SIG-M5 treated with dmso at 0.1 percent for 504 hours (cell line): ENCODE measurements at regions not wholly inside any gene's neighbourhood (a gene's known extent, or its start where the extent isn't known, plus 50 kb on each side); places are given as distances from the start of the nearest gene placed in this dataset.
"Not testable (repeated sequence)": the region's sequence is repeated elsewhere in the genome, so short reads cannot be mapped to it uniquely, and the experiment has no call there.

Experiments used
- DNase-seq: peaks from one replicate; lab custom pipeline; 2025; ENCODE audit not compliant: unreplicated experiment; lab: John Stamatoyannopoulos, UW

- no peak for DNase-seq
Measured at GRCh38 chr19:27716922-27717321, 1496.0 kb downstream of the UQCRFS1 start.

- DNase-seq, result no peak
Measured at GRCh38 chr19:27714857-27715256, 1498.1 kb downstream of the UQCRFS1 start.

- no peak for DNase-seq
Measured at GRCh38 chr19:27709496-27709895, 1503.5 kb downstream of the UQCRFS1 start.

- not testable (repeated sequence) for DNase-seq
Measured at GRCh38 chr19:27708986-27709385, 1504.0 kb downstream of the UQCRFS1 start.

- not testable (repeated sequence) for DNase-seq
Measured at GRCh38 chr19:27707026-27707425, 1505.9 kb downstream of the UQCRFS1 start.

- DNase-seq, result no peak
Measured at GRCh38 chr19:27705896-27706295, 1507.1 kb downstream of the UQCRFS1 start.

GRCh38 chr19:27694361-27695055 is 1518.4 kb downstream of the UQCRFS1 start:
- no peak for DNase-seq

- no peak for DNase-seq
Measured at GRCh38 chr19:27691991-27692390, 1521.0 kb downstream of the UQCRFS1 start.

GRCh38 chr19:27689734-27690241 is 1523.2 kb downstream of the UQCRFS1 start:
- no peak for DNase-seq

- DNase-seq, result no peak
Measured at GRCh38 chr19:27684293-27684692, 1528.7 kb downstream of the UQCRFS1 start.

- no peak for DNase-seq
Measured at GRCh38 chr19:27681972-27682371, 1531.0 kb downstream of the UQCRFS1 start.

GRCh38 chr19:27679905-27680304 is 1533.0 kb downstream of the UQCRFS1 start:
- DNase-seq, result no peak

GRCh38 chr19:27679399-27679798 is 1533.6 kb downstream of the UQCRFS1 start:
- no peak for DNase-seq

- no peak for DNase-seq
Measured at GRCh38 chr19:27676877-27677276, 1536.1 kb downstream of the UQCRFS1 start.

- no peak for DNase-seq
Measured at GRCh38 chr19:27676334-27676733, 1536.6 kb downstream of the UQCRFS1 start.

- DNase-seq, result no peak
Measured at GRCh38 chr19:27675771-27676170, 1537.2 kb downstream of the UQCRFS1 start.

- DNase-seq, result no peak
Measured at GRCh38 chr19:27674701-27675100, 1538.2 kb downstream of the UQCRFS1 start.

GRCh38 chr19:27673986-27674385 is 1539.0 kb downstream of the UQCRFS1 start:
- DNase-seq, result no peak

- DNase-seq, result no peak
Measured at GRCh38 chr19:27672309-27673047, 1540.5 kb downstream of the UQCRFS1 start.

- no peak for DNase-seq
Measured at GRCh38 chr19:27671876-27672275, 1541.1 kb downstream of the UQCRFS1 start.

GRCh38 chr19:27660428-27660827 is 1552.5 kb downstream of the UQCRFS1 start:
- no peak for DNase-seq
